HUES6 (cell line): ENCODE measurements at regions not wholly inside any gene's neighbourhood (a gene's known extent, or its start where the extent isn't known, plus 50 kb on each side); places are given as distances from the start of the nearest gene placed in this dataset.

Experiments
- H3K27ac ChIP-seq: 2 replicates; pipeline ENCODE4 v1.7.0; 2013; ENCODE audit warnings: low read depth, mild to moderate bottlenecking, low read length, inconsistent platforms
- H3K27me3 ChIP-seq: 2 replicates; pipeline ENCODE4 v1.6.1; 2013; ENCODE audit warnings: low read length; ENCODE audit not compliant: control insufficient read depth, insufficient read depth
- H3K36me3 ChIP-seq: 2 replicates; pipeline ENCODE4 v1.6.1; 2013; ENCODE audit warnings: low read length; ENCODE audit not compliant: control insufficient read depth, insufficient read depth
- H3K4me1 ChIP-seq: 2 replicates; pipeline ENCODE4 v1.6.1; 2013; ENCODE audit warnings: low read length; ENCODE audit not compliant: control insufficient read depth, insufficient read depth
- H3K4me3 ChIP-seq: 2 replicates; pipeline ENCODE4 v1.5.1; 2013; ENCODE audit warnings: low read depth, low read length
- H3K9ac ChIP-seq: one replicate; pipeline ENCODE4 v1.6.1; 2013; ENCODE audit warnings: mild to moderate bottlenecking, low read length
- H3K9me3 ChIP-seq: 2 replicates; pipeline ENCODE4 v1.6.1; 2013; ENCODE audit warnings: low read depth, low read length; ENCODE audit not compliant: control insufficient read depth, insufficient read depth

DNA sequence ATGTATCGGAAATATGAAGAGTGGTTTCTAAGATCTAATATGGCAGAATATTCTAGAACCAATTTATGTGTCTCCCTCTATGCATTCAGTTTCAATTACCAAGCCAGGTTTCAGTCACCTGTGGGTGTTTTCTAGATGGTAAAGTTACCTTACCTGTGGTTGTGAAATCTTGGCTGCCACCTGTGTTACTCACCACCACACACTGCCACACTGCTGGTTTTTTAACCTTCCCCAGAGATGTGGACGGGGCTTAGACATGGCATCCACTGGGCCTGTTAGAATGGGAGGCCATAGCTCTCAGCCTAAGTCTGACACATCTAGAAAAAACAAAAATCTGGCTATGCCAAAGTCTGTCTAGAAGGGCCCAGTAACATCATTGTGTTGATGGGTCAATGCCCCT, 896.5 kb upstream of the PABPC4L start:
- H3K4me1 ChIP-seq: no peaks in the 10 kb centered on the region
- no peak overlapping the region for H3K4me3 ChIP-seq

GRCh38 chr4:135073389-135073788, 871.8 kb upstream of the PABPC4L start:
- Histone ChIP-seq H3K4me3 (no peak overlapping the region), H3K9me3 (0 out of 2 replicates have a peak, but pooled peaks cover 3% of the 10 kb centered on the region), H3K9ac (no peak overlapping the region), H3K27ac (no peak overlapping the region), H3K36me3 (no peaks in the 10 kb centered on the region), H3K4me1 (peaks cover 4% of the 10 kb centered on the region; the same call in 1 of the 2 replicates), H3K27me3 (no peaks in the 10 kb centered on the region)

More for the DNA sequence above, 896.5 kb upstream of the PABPC4L start:
- Histone ChIP-seq H3K36me3 (no peaks in the 10 kb centered on the region), H3K9me3 (no peaks in the 10 kb centered on the region), H3K27me3 (no peaks in the 10 kb centered on the region), H3K9ac (no peak overlapping the region), H3K27ac (no peak overlapping the region)

GRCh38 chr4:135072553-135072952, 871.0 kb upstream of the PABPC4L start:
- Histone ChIP-seq H3K27me3 (no peaks in the 10 kb centered on the region), H3K4me3 (no peak overlapping the region), H3K36me3 (no peaks in the 10 kb centered on the region), H3K9me3 (0 out of 2 replicates have a peak, but pooled peaks cover 3% of the 10 kb centered on the region), H3K4me1 (peaks cover 4% of the 10 kb centered on the region; the same call in 1 of the 2 replicates), H3K27ac (no peak overlapping the region), H3K9ac (no peak overlapping the region)

DNA sequence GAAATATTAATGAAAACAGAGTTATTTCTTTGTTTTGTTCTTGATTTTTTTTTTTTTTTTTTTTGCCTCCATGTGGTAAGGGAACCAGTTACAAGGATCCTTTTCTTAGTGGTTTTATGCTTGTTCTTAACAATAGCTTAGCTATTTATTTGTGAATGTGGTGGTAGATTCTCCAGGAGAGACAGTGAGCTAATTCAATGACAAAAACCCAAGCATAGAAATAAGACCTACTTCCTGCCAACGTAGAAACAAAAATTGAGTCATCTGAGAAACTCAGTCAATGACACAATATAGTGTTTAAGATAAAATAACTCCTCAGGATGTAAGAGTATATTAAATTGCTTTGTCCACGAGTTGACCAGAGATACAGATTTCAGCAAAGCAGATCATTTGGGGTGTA, 863.8 kb upstream of the PABPC4L start:
- Histone ChIP-seq H3K9ac (no peak overlapping the region), H3K36me3 (no peaks in the 10 kb centered on the region), H3K9me3 (no peaks in the 10 kb centered on the region), H3K27me3 (no peaks in the 10 kb centered on the region), H3K4me1 (no peaks in the 10 kb centered on the region), H3K4me3 (no peak overlapping the region), H3K27ac (no peak overlapping the region)

DNA sequence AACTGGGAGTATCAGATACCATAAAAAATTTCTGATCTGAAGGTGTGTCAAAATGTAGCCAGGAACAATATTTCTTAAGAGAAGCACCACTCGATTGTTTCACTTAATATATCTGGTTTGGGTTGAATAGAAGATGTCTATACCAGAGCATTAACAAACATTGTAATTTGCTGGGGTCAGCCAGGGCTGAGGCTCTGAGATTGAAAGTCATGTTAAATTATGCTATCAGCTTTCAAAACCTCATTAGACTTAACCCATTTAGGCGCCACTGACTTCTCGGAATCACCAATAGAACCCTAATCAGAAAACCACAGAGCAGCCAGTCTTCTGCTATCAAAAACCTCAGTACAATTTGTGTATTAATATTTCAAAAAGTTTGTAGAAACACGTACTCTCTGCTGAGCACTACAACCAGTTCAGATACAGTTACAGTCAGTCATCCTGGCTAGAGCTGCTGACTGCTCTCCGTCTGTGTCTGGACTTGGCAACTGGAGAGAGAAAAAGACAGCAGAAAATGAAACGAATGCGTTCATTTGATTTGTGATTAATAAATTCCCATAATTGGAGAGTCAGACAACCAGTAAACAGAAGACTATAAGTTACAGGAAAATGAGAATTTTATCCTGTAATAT, 848.6 kb upstream of the PABPC4L start:
- Histone ChIP-seq H3K4me1 (no peaks in the 10 kb centered on the region), H3K4me3 (no peak overlapping the region), H3K27me3 (no peaks in the 10 kb centered on the region), H3K9ac (no peak overlapping the region), H3K36me3 (no peaks in the 10 kb centered on the region), H3K9me3 (no peaks in the 10 kb centered on the region), H3K27ac (no peak overlapping the region)

DNA sequence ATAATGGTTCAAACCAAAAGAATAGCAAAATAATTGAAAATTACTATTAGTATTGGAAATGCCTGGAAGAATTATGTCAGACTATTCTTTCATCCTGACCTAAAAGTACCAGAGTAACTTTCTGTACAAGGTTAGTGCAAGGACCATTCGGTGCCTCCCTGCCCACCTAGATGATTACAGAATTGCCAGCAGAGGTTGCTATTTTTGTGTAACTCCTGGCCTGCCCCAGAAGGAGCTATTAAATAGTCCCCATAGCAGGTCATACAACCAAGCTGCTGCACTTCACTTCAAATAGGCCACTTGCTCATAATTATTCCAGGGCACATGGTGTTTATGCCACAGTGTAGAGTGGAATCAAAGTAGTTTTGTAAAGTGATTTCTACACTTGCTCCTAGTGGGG, 831.1 kb upstream of the PABPC4L start:
- no peak overlapping the region for H3K27ac ChIP-seq
- no peaks in the 10 kb centered on the region for H3K27me3 ChIP-seq
- H3K36me3 ChIP-seq: no peaks in the 10 kb centered on the region
- no peak overlapping the region for H3K9ac ChIP-seq
- H3K4me1 ChIP-seq: no peaks in the 10 kb centered on the region
- H3K9me3 ChIP-seq: no peaks in the 10 kb centered on the region
- no peak overlapping the region for H3K4me3 ChIP-seq

- H3K27me3 ChIP-seq: no peaks in the 10 kb centered on the region
- no peaks in the 10 kb centered on the region for H3K4me1 ChIP-seq
- no peaks in the 10 kb centered on the region for H3K36me3 ChIP-seq
- no peak overlapping the region for H3K27ac ChIP-seq
- H3K9ac ChIP-seq: no peak overlapping the region
- no peak overlapping the region for H3K4me3 ChIP-seq
- H3K9me3 ChIP-seq: peaks cover 9% of the 10 kb centered on the region
Observed at GRCh38 chr4:135015771-135016170, 814.2 kb upstream of the PABPC4L start.

DNA sequence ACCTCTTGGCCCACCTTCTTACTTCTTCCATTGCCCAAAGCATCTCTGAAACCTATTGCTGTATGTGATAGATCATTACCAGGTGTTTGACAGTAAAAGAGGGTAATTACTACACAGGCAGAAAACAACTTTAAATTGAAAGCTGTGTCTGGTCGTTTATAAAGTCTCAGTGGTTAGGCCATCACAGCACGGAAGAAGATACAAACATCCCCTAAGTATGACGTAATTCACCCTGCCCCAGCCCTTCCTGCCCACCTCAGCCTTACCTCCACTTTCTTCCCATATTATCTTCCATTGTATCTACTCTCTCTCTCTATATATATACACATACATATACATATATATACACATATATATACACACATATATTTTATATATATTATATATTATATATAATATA, 805.8 kb upstream of the PABPC4L start:
- no peaks in the 10 kb centered on the region for H3K27me3 ChIP-seq

GRCh38 chr4:134999169-134999568, 797.6 kb upstream of the PABPC4L start:
- no peaks in the 10 kb centered on the region for H3K4me1 ChIP-seq
- no peaks in the 10 kb centered on the region for H3K36me3 ChIP-seq
- H3K4me3 ChIP-seq: no peak overlapping the region
- no peak overlapping the region for H3K27ac ChIP-seq
- H3K27me3 ChIP-seq: no peaks in the 10 kb centered on the region
- H3K9ac ChIP-seq: no peak overlapping the region
- H3K9me3 ChIP-seq: no peaks in the 10 kb centered on the region

More for the DNA sequence above, 805.8 kb upstream of the PABPC4L start:
- Histone ChIP-seq H3K9ac (no peak overlapping the region), H3K9me3 (no peaks in the 10 kb centered on the region), H3K4me3 (no peak overlapping the region), H3K36me3 (no peaks in the 10 kb centered on the region), H3K27ac (no peak overlapping the region), H3K4me1 (no peaks in the 10 kb centered on the region)

DNA sequence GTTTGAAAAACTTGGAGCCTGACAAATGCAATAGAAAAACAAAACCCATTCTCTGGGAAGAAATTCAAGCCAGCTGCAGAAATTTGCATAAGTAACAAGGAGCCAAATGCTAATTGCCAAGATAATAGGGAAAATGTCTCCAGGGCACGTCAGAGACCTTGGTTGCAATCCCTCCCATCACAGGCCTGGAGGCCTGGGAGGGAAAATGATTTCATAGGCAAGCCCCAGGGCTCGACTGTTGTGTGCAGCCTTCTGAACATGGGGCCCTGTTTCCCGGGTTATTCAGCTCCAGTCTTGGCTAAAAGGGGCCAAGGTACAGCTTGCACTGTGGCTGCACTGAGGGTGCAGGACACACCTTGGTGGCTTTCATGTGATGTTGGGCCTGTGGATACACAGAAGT, 760.4 kb upstream of the PABPC4L start:
- no peaks in the 10 kb centered on the region for H3K4me1 ChIP-seq
- no peaks in the 10 kb centered on the region for H3K27me3 ChIP-seq
- H3K36me3 ChIP-seq: no peaks in the 10 kb centered on the region
- no peak overlapping the region for H3K9ac ChIP-seq
- H3K27ac ChIP-seq: no peak overlapping the region
- no peak overlapping the region for H3K4me3 ChIP-seq
- peaks cover 11% of the 10 kb centered on the region for H3K9me3 ChIP-seq

DNA sequence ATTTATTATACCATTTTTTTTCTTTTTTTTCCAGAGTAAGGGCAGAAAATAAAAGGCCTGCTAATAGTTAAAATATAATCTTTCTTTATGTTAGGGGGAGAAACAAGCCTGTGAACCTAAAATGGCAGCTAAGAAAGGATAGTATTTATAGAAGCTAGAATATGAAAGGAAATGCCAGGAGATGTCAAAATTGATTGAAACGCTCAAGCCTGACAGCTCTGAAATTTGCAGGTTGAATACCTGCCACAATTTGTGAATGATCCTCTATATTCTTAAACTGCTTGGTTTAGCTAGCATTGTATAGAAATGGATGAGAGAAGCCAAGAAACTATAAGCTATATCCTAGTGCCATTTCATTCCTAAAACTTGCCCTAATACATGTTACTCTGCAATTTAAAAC, 757.3 kb upstream of the PABPC4L start:
- Histone ChIP-seq H3K36me3 (no peaks in the 10 kb centered on the region), H3K9me3 (peaks cover 11% of the 10 kb centered on the region), H3K27ac (no peak overlapping the region), H3K4me3 (no peak overlapping the region), H3K4me1 (no peaks in the 10 kb centered on the region), H3K27me3 (no peaks in the 10 kb centered on the region), H3K9ac (no peak overlapping the region)
